Common myeloid progenitor, CD34-positive (primary cell): ENCODE measurements at regions not wholly inside any gene's neighbourhood (a gene's known extent, or its start where the extent isn't known, plus 50 kb on each side); places are given as distances from the start of the nearest gene placed in this dataset.

Experiments
- CTCF ChIA-PET: fragments of 350-600 bp; sonication (Branson Sonifier 250); formaldehyde crosslinking; loops from one replicate; lab custom pipeline; 2021; ENCODE audit warnings: antibody characterized with exemption; lab: Charles Lee
- POLR2A ChIA-PET: fragments of 350-600 bp; sonication (Branson Sonifier 250); formaldehyde crosslinking; loops from one replicate; lab custom pipeline; 2021; ENCODE audit warnings: antibody characterized with exemption; lab: Charles Lee
- DNase-seq, 3 donors: peaks; one replicate each; pipeline versions ENCODE4 v3.0.0 to v3.0.0-alpha.2; 2013
- H3K27ac ChIP-seq, 2 experiments: 1 replicate in 1 of 2; 2 replicates in 1 of 2; pipeline ENCODE4 v1.7.0; 2013; ENCODE audit warnings: inconsistent platforms in 2 of 2, low read length in 2 of 2, mild to moderate bottlenecking in 2 of 2, low read depth in 1 of 2, moderate library complexity in 1 of 2; ENCODE audit not compliant: severe bottlenecking in 2 of 2, insufficient read depth in 1 of 2, poor library complexity in 1 of 2
- H3K27me3 ChIP-seq, 5 experiments: replicated peaks in 2 of 5; 1 replicate in 3 of 5; 2 replicates in 2 of 5; pipeline versions ENCODE4 v1.6.1 to v1.7.0; 2013; ENCODE audit warnings: low read length in 4 of 5, mild to moderate bottlenecking in 2 of 5, moderate library complexity in 2 of 5, inconsistent platforms in 1 of 5; ENCODE audit not compliant: insufficient read depth in 5 of 5, control insufficient read depth in 4 of 5
- H3K36me3 ChIP-seq, 4 experiments: 1 replicate in 2 of 4; 2 replicates in 2 of 4; pipeline versions ENCODE4 v1.6.1 to v1.7.0; 2013; ENCODE audit warnings: low read length in 3 of 4, control low read depth in 1 of 4, mild to moderate bottlenecking in 1 of 4; ENCODE audit not compliant: control insufficient read depth in 4 of 4, insufficient read depth in 4 of 4
- H3K4me1 ChIP-seq, 4 experiments: 1 replicate in 3 of 4; 2 replicates in 1 of 4; pipeline versions ENCODE4 v1.6.1 to v1.7.1; 2013; ENCODE audit warnings: low read length in 3 of 4, mild to moderate bottlenecking in 3 of 4, control low read depth in 1 of 4, inconsistent platforms in 1 of 4, moderate library complexity in 1 of 4; ENCODE audit not compliant: control insufficient read depth in 4 of 4, insufficient read depth in 4 of 4; ENCODE audit errors: control extremely low read depth in 1 of 4
- H3K4me3 ChIP-seq, 7 experiments: 1 replicate in 4 of 7; 2 replicates in 3 of 7; pipeline versions ENCODE4 v1.5.1 to v1.7.0; 2013; ENCODE audit warnings: mild to moderate bottlenecking in 7 of 7, low read length in 6 of 7, moderate library complexity in 6 of 7, inconsistent platforms in 2 of 7, low read depth in 2 of 7, control low read depth in 1 of 7; ENCODE audit not compliant: insufficient read depth in 4 of 7, control insufficient read depth in 1 of 7; ENCODE audit errors: extremely low read depth in 1 of 7
- H3K9me3 ChIP-seq, 5 experiments: 1 replicate in 4 of 5; 2 replicates in 1 of 5; pipeline versions ENCODE4 v1.6.1 to v1.7.1; 2013; ENCODE audit warnings: low read length in 4 of 5, mild to moderate bottlenecking in 2 of 5, inconsistent platforms in 1 of 5, low read depth in 1 of 5, moderate library complexity in 1 of 5; ENCODE audit not compliant: control insufficient read depth in 4 of 5, insufficient read depth in 2 of 5; ENCODE audit errors: control extremely low read depth in 1 of 5
- WGBS: methylation state at CpG from one replicate; pipeline ENCODE4 v1.1.5; 2013; ENCODE audit not compliant: insufficient coverage; 5-methylcytosine and 5-hydroxymethylcytosine counted together

- peak in 2 of 3 donors; percentile 2 to 17 for DNase-seq
- CTCF ChIA-PET: no interaction called here
- no peaks in the 10 kb centered on the region for H3K4me1 ChIP-seq
- H3K27me3 ChIP-seq: peaks cover 0 to 8% (median 8%) of the 10 kb centered on the region in 5 experiments
- H3K9me3 ChIP-seq: no peaks in the 10 kb centered on the region
- POLR2A ChIA-PET: no interaction called here
- no CpG with 5 or more reads among the region's 3 CpGs for WGBS
- no peak overlapping the region for H3K27ac ChIP-seq
- H3K4me3 ChIP-seq: no peak overlapping the region
- no peaks in the 10 kb centered on the region for H3K36me3 ChIP-seq
Measured at GRCh38 chr5:176169393-176170063, 68.7 kb upstream of the SIMC1 start.

GRCh38 chr5:176170084-176170483 lies 68.1 kb upstream of the SIMC1 start:
- no peaks in the 10 kb centered on the region for H3K9me3 ChIP-seq
- 59% methylated on average over 2 of the region's 2 CpGs for WGBS
- no peaks in the 10 kb centered on the region for H3K36me3 ChIP-seq
- POLR2A ChIA-PET: no interaction called here
- H3K4me3 ChIP-seq: no peak overlapping the region
- H3K27ac ChIP-seq: no peak overlapping the region
- H3K27me3 ChIP-seq: peaks cover 0 to 10% (median 8%) of the 10 kb centered on the region in 5 experiments
- H3K4me1 ChIP-seq: no peaks in the 10 kb centered on the region
- no peak for DNase-seq
- CTCF ChIA-PET: no interaction called here

DNA sequence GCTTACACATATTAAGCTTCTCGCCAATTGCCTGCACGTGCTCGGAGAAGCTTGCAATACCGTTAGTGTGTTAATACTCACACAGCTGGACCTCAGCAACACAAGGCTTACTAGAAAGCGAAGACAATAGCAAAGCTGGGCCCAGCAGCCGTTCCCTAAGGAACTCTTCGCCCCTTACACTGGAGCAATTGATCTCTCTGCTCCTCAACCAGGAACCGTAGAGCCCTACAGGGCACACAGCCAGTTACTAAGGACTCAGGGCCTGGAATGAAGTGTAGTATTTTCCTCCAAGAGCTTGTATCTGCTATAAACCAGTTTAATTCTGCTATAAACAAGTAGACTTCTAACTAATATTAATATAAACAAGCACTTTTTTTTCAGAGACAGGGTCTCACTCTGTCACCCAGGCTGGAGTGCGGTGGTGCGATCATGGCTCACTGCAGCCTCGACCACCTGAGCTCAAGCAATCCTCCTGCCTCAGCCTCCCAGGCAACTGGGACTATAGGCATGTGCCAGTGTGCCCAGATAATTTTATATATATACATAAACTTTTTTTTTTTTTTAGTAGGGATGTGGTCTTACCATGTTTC lies 67.0 kb upstream of the SIMC1 start:
- Histone ChIP-seq H3K4me3 (no peak overlapping the region), H3K9me3 (no peaks in the 10 kb centered on the region), H3K36me3 (no peaks in the 10 kb centered on the region), H3K27me3 (peaks cover 0 to 19% (median 8%) of the 10 kb centered on the region in 5 experiments), H3K4me1 (no peaks in the 10 kb centered on the region), H3K27ac (no peak overlapping the region)
- WGBS: 92% methylated on average over 10 of the region's 11 CpGs
- DNase-seq: no peak
- CTCF ChIA-PET: no interaction called here
- POLR2A ChIA-PET: interaction anchor here (0.6 kb wide), 1 partner anchor 132 kb away, joined by 3 read pairs; no protein-coding TSS in a partner anchor

- Histone ChIP-seq H3K9me3 (no peaks in the 10 kb centered on the region), H3K4me1 (no peaks in the 10 kb centered on the region), H3K27ac (no peak overlapping the region), H3K27me3 (peaks cover 0 to 24% (median 10%) of the 10 kb centered on the region in 5 experiments), H3K36me3 (no peaks in the 10 kb centered on the region), H3K4me3 (no peak overlapping the region)
- CTCF ChIA-PET: no interaction called here
- DNase-seq: no peak
- POLR2A ChIA-PET: no interaction called here
- WGBS: 91% methylated on average over 7 of the region's 7 CpGs
Measured at GRCh38 chr5:176172246-176172645, 66.0 kb upstream of the SIMC1 start.

DNA sequence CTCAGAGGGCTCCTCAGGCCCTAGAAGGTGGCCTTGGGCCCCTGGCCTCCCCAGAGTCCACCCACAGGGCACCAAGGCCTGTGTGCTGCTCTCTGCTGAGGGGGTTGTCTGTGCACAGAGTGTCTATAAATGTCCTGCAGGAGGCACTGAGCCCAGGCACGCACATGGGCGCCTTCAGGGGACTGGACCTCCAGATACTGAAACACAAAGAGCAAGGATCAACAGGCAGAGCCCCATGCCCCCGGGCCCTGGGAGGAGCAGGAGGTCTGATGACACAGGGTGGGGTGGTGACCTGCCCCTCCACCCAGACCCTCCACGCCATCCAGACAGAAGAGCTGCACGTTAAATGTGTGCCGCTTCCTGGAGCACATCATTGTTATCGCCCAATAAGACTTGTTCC lies 64.6 kb upstream of the SIMC1 start:
- Histone ChIP-seq H3K9me3 (peaks cover 0 to 2% (median 0%) of the 10 kb centered on the region in 5 experiments), H3K27ac (no peak overlapping the region), H3K4me3 (no peak overlapping the region), H3K27me3 (peaks cover 0 to 30% (median 10%) of the 10 kb centered on the region in 5 experiments), H3K4me1 (no peaks in the 10 kb centered on the region), H3K36me3 (no peaks in the 10 kb centered on the region)
- no peak for DNase-seq
- CTCF ChIA-PET: no interaction called here
- WGBS: 81% methylated on average over 6 of the region's 7 CpGs
- POLR2A ChIA-PET: no interaction called here

DNA sequence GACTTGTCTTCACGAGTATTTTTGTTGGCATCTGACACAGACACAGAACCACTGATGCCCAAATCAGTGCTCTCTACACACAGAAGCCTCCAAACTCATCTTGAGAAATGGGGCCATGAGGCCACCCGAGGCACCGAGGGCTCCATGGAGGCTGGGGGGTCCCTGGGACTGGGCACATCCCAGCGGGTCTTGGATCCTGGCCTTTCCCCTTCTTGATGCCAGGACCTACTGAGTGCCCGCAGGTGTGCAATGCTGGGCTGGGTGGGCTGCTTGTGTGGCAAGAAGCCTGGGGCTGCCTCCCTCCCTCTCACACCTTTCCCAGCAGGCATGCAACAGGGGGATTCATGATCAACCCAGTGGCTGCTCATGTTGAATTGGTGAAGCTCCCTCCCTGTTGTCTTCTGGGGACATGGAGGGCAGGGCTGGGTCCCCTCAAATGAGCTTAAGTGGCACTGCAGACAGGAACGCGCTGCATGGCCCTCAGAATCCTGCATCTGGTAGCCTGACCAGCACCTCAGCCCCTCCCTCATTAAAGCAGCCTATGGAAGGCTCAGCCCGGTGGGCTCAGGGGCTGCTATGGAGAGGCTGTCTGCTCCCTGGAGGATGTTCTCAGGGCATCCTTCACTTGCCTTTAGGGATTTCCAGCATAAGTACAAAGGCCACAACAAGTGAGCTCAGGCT lies 63.7 kb upstream of the SIMC1 start:
- H3K4me3 ChIP-seq: no peak overlapping the region
- peaks cover 0 to 38% (median 12%) of the 10 kb centered on the region in 5 experiments for H3K27me3 ChIP-seq
- no peaks in the 10 kb centered on the region for H3K36me3 ChIP-seq
- ChIA-PET CTCF (no interaction called here), POLR2A (no interaction called here)
- no peak for DNase-seq
- WGBS: 97% methylated on average over 7 of the region's 8 CpGs
- H3K27ac ChIP-seq: no peak overlapping the region
- H3K9me3 ChIP-seq: peaks cover 0 to 6% (median 2%) of the 10 kb centered on the region in 5 experiments
- no peaks in the 10 kb centered on the region for H3K4me1 ChIP-seq
